ENCODE measurements at regions not wholly inside any gene's neighbourhood (a gene's known extent, or its start where the extent isn't known, plus 50 kb on each side); places are given as distances from the start of the nearest gene placed in this dataset.

DNA sequence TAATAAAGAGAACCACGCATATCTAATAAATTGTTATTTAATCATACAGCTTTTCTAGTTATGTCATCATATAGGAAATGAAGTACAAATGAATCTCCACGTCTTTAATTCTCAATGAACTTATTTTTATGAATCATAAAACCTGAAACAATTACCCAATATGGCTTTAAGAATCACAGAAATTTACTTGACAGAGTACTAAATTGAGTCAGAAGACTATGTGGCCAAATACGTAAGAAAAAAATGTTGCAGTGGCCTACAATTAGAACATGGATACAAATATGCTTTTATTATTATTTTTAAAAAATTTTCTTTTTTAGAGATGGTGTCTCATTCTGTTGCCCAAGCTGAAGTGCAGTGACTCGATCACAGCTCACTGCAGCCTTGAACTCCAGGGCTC lies 584.7 kb upstream of the SLC35B3 start:
- no peak overlapping the region for H3K27ac ChIP-seq
- no peak for TF ChIP-seq CTCF (conservative IDR thresholded peaks at IDR 0.05)

GRCh38 chr6:9009931-9010330 lies 574.6 kb upstream of the SLC35B3 start:
- no peak for TF ChIP-seq CTCF (conservative IDR thresholded peaks at IDR 0.05)

GRCh38 chr6:9007027-9007426 lies 571.7 kb upstream of the SLC35B3 start:
- TF ChIP-seq CTCF (conservative IDR thresholded peaks at IDR 0.05) = no peak
- H3K27ac ChIP-seq = no peak overlapping the region

More at GRCh38 chr6:9009931-9010330, 574.6 kb upstream of the SLC35B3 start:
- no peak overlapping the region for H3K27ac ChIP-seq

- no peak overlapping the region for H3K27ac ChIP-seq
- TF ChIP-seq CTCF (conservative IDR thresholded peaks at IDR 0.05) = no peak
Measured at GRCh38 chr6:9002833-9003232, 567.5 kb upstream of the SLC35B3 start.

GRCh38 chr6:8995156-8995555 lies 559.8 kb upstream of the SLC35B3 start:
- H3K27ac ChIP-seq = no peak overlapping the region
- no peak for TF ChIP-seq CTCF (conservative IDR thresholded peaks at IDR 0.05)

GRCh38 chr6:8993111-8993510 lies 557.8 kb upstream of the SLC35B3 start:
- H3K27ac ChIP-seq = no peak overlapping the region
- TF ChIP-seq CTCF (conservative IDR thresholded peaks at IDR 0.05) = no peak

- no peak for TF ChIP-seq CTCF (conservative IDR thresholded peaks at IDR 0.05)
- no peak overlapping the region for H3K27ac ChIP-seq
Measured at GRCh38 chr6:8991844-8992243, 556.5 kb upstream of the SLC35B3 start.

- TF ChIP-seq CTCF (conservative IDR thresholded peaks at IDR 0.05) = no peak
- H3K27ac ChIP-seq = no peak overlapping the region
Measured at GRCh38 chr6:8990075-8990474, 554.7 kb upstream of the SLC35B3 start.

Data from VCaP (cell line).